Activated CD8-positive, alpha-beta memory T cell treated with anti-CD3 and anti-CD28 coated beads, Interleukin-2, amount 10 ng/mL, durations not matched to agents 7 days and 5 days (primary cell): ENCODE measurements at regions not wholly inside any gene's neighbourhood (a gene's known extent, or its start where the extent isn't known, plus 50 kb on each side); places are given as distances from the start of the nearest gene placed in this dataset.

Experiments used
- ATAC-seq: fragments of 150-1000 bp; cut with Tn5 transposase; one replicate; pipeline ENCODE4 v1.10.0; 2021; ENCODE audit warnings: moderate library complexity
- CTCF ChIA-PET: fragments of 350-600 bp; sonication (Branson Sonifier 250); formaldehyde crosslinking; loops from one replicate; lab custom pipeline; 2021; ENCODE audit warnings: antibody characterized with exemption; lab: Charles Lee
- DNase-seq: peaks from one replicate; pipeline ENCODE4 v3.0.0-alpha.2; 2020
- H3K27ac Mint-ChIP-seq: one replicate; pipeline ENCODE4 v1.8.0; 2021; ENCODE audit warnings: mild to moderate bottlenecking, mixed read lengths
- H3K27me3 Mint-ChIP-seq: one replicate; pipeline ENCODE4 v1.8.0; 2021; ENCODE audit warnings: mixed read lengths
- H3K36me3 Mint-ChIP-seq: one replicate; pipeline ENCODE4 v1.8.0; 2021; ENCODE audit warnings: mild to moderate bottlenecking, mixed read lengths
- H3K4me1 Mint-ChIP-seq: one replicate; pipeline ENCODE4 v1.8.0; 2021; ENCODE audit warnings: mixed read lengths
- H3K4me3 Mint-ChIP-seq: one replicate; pipeline ENCODE4 v1.8.0; 2021; ENCODE audit warnings: mild to moderate bottlenecking, moderate library complexity, mixed read lengths
- H3K9me3 Mint-ChIP-seq: one replicate; pipeline ENCODE4 v1.8.0; 2022; ENCODE audit warnings: low read depth, mixed read lengths

DNA sequence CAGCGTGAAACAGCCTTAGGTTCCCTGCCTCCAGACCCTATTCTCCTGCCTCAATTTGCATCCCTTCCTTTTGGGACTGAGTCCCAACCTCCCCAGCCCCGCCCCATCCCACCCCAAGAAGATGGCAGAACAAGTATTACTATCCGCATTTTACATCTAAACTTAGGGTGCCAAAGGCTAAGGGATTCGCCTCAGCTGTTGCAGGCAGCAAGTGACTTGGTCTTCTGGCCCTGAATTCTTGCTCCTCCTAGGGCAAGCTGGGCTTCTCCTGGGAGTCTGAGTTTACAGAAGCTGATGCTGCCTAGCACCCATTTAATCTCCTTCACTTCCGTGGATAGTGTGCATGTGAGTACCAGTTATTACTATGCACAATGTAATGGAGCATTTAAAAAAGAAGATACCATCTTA is 161.3 kb upstream of the NR5A2 start:
- Mint-ChIP-seq H3K9me3 (no peaks in the 10 kb centered on the region), H3K4me3 (no peak overlapping the region), H3K36me3 (no peaks in the 10 kb centered on the region), H3K27ac (no peak overlapping the region), H3K27me3 (peaks cover 9% of the 10 kb centered on the region), H3K4me1 (no peaks in the 10 kb centered on the region)
- DNase-seq (no peak), ATAC-seq (no peak)
- CTCF ChIA-PET, result no interaction called here

DNA sequence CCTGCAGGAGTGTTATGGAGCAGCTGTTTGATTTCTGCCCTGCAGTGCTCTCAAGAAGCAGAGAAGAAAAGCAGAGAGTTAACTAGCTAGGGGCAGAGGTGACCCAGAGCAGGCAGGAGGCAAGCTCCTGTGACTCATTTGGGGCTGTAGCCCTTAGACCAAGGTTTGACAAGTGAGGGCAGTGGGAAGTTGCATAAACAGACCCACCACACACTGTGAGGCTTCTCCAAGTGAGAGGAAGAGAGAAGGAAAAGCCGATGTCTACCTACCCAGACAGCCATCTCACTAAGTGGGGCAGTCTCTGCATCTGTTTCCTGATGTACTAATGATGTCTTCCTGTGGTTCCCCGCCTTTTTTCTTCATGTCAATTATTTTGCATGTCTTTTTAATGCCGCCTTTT is 159.9 kb upstream of the NR5A2 start:
- Mint-ChIP-seq H3K9me3 (no peaks in the 10 kb centered on the region), H3K4me1 (no peaks in the 10 kb centered on the region), H3K27me3 (peaks cover 12% of the 10 kb centered on the region), H3K27ac (no peak overlapping the region), H3K4me3 (no peak overlapping the region), H3K36me3 (no peaks in the 10 kb centered on the region)
- CTCF ChIA-PET, result no interaction called here
- ATAC-seq, result no peak
- no peak for DNase-seq

DNA sequence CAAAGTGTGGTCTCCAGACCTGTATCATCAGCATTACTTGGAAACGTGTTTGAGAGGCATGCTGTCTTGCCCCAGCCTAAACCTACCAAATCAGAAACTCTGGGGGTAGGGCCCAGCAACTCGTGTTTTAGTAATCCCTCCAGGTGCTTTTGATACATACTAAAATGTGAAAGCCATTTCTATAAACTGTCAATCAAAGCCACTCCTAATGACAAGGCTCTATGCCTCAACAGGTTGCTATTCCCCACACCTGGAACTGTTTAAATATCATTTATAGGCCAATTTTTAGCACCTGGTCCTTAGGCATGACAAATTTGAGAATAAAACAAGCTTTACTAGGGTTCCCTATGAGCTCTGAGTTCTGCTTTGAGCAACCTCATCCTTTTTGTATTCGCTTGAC is 158.7 kb upstream of the NR5A2 start:
- H3K9me3 Mint-ChIP-seq, result no peaks in the 10 kb centered on the region
- no peaks in the 10 kb centered on the region for H3K4me1 Mint-ChIP-seq
- no peaks in the 10 kb centered on the region for H3K36me3 Mint-ChIP-seq
- DNase-seq (no peak), ATAC-seq (no peak)
- CTCF ChIA-PET, result no interaction called here
- no peak overlapping the region for H3K27ac Mint-ChIP-seq
- H3K4me3 Mint-ChIP-seq, result no peak overlapping the region
- H3K27me3 Mint-ChIP-seq, result peaks cover 12% of the 10 kb centered on the region

DNA sequence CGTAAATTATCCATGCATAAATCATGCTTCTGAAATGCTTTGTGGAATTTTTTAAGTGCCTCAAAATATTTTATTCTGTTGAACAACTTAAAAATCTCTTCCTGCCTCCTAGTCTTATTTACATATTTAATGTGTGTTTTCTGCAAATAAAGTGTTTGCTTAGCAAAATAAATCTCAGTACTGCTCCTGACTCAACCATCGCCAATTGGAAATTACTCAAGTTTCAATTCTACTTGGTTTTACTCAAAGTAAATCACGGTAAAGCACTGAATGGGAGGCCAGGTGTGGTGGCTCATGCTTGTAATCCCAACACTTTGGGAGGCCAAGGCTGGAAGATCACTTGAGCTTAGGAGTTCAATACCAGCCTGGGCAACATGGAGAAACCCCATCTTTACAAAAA is 152.2 kb upstream of the NR5A2 start:
- Mint-ChIP-seq H3K27ac (no peak overlapping the region), H3K36me3 (no peaks in the 10 kb centered on the region), H3K4me3 (no peak overlapping the region), H3K4me1 (no peaks in the 10 kb centered on the region), H3K9me3 (no peaks in the 10 kb centered on the region), H3K27me3 (peaks cover 10% of the 10 kb centered on the region)
- CTCF ChIA-PET, result no interaction called here
- DNase-seq (no peak), ATAC-seq (no peak)

DNA sequence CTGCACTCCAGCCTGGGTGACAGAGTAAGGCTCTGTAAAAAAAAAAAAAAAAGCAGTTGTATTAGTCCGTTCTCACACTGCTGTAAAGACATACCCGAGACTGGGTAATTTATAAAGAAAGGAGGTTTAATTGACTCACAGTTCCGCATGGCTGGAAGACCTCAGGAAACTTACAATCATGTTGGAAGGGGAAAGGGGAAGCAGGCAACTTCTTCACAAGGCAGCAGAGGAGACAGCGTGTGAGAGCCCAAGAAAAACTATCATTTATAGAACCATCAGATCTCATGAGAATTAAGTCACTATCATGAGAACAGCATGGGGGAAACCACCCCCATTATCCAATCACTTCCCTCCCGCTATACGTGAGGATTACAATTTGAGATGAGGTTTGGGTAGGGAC is 151.7 kb upstream of the NR5A2 start:
- H3K4me3 Mint-ChIP-seq, result no peak overlapping the region
- H3K27me3 Mint-ChIP-seq, result peaks cover 10% of the 10 kb centered on the region
- ATAC-seq (no peak), DNase-seq (no peak)
- H3K27ac Mint-ChIP-seq, result no peak overlapping the region
- no peaks in the 10 kb centered on the region for H3K4me1 Mint-ChIP-seq
- CTCF ChIA-PET, result no interaction called here
- H3K36me3 Mint-ChIP-seq, result no peaks in the 10 kb centered on the region
- no peaks in the 10 kb centered on the region for H3K9me3 Mint-ChIP-seq

DNA sequence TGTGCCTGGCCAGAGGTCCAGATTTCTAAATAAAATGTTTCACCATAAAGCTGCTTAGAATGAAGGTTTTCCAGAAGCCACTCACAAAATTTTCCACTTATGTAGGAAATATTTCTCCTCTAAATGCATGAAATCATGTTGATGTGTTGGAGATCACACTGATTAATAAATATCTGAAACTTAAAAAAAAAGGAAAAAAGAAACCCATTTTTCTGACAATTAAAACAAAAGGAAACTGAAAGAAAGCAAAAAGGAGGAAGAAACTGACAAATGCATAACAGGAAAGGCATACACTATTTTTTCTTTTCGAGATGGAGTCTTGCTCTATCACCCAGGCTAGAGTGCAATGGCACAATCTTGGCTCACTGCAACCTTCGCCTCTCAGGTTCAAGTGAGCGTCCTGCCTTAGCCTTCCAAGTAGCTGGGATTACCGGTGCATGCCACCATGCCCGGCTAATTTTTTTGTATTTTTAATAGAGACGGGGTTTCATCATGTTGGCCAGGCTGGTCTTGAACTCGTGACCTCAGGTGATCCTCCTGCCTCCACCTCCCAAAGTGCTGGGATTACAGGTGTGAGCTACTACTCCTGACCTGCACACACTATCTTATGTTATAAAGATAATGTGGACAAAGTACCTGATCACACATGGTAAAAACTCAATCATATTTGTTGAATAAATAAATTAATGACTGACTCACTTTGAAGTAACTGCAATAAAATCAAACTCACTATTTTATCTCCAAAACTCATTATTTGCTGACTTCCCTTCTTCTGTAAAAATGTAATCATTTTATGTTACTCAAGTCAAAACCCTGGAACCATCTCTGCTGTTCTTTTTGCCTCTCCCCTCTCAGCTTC is 149.8 kb upstream of the NR5A2 start:
- Mint-ChIP-seq H3K27ac (no peak overlapping the region), H3K9me3 (no peaks in the 10 kb centered on the region), H3K27me3 (peaks cover 7% of the 10 kb centered on the region), H3K4me3 (no peak overlapping the region), H3K4me1 (no peaks in the 10 kb centered on the region), H3K36me3 (no peaks in the 10 kb centered on the region)
- DNase-seq, result no peak
- no peak for ATAC-seq
- CTCF ChIA-PET, result interaction anchor here (1.2 kb wide), 1 partner anchor 12 kb away, joined by 3 read pairs; no protein-coding TSS in a partner anchor

DNA sequence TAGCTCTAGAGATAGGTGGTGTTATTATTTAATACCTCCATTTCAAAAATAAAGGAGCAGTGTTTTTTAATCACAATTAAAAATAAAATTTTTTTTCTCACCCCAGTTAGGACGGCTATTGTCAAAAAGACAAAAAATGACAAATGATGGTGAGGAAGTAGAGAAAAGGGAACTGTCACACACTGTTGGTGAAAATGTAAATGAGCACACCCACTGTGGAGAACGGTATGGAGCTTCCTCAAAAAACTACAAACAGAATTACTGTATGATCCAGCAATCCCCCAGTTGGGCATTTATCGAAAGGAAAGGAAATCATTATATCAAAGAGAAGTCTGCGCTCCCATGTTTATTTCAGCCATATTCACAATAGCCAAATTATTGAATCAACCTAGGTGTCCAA is 148.7 kb upstream of the NR5A2 start:
- CTCF ChIA-PET, result no interaction called here
- Mint-ChIP-seq H3K36me3 (no peaks in the 10 kb centered on the region), H3K27me3 (peaks cover 9% of the 10 kb centered on the region), H3K4me1 (no peaks in the 10 kb centered on the region), H3K4me3 (no peak overlapping the region), H3K9me3 (no peaks in the 10 kb centered on the region), H3K27ac (no peak overlapping the region)
- no peak for ATAC-seq
- no peak for DNase-seq

DNA sequence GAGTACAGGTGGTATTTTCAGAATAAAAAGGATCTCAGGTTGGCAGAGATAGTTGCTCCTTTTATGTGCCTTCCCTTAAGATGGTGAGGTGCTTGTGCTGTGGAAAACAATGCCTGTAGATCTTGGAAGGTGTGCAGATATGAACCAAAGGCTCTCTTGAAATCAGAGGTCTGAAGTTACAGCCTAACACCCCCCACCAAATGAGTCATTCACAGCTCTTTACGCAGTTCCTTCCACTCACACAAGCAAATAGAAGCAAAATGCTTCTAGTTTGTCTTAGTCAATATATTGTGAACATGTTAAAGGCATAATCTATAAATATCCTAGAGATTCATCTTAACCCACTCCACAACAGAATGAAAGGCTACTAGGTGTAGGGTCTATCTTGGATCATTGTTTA is 128.9 kb upstream of the NR5A2 start:
- no peaks in the 10 kb centered on the region for H3K36me3 Mint-ChIP-seq

DNA sequence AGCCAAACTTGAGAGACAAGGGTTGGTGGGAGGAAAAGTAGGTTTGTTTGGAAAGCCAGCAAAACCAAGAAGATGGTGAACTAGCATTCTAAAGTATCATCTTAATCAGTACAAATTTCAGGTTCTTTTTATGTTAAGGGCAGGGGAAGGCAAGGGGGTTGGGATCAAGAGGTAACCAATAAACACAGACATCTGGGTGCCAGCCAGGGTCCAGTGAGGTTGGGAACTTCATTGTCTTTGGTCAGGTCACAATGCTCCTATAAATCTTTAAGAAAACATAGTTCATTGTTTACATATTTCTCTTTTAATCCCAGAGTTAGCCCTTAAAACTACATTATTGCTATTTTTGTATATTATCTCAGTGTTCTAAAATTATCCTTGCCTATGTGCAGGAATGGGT is 126.2 kb upstream of the NR5A2 start:
- Mint-ChIP-seq H3K36me3 (no peaks in the 10 kb centered on the region), H3K27ac (no peak overlapping the region), H3K4me1 (no peaks in the 10 kb centered on the region), H3K27me3 (peaks cover 3% of the 10 kb centered on the region), H3K9me3 (no peaks in the 10 kb centered on the region), H3K4me3 (no peak overlapping the region)
- CTCF ChIA-PET, result no interaction called here
- ATAC-seq (no peak), DNase-seq (no peak)

More for the DNA sequence above, 128.9 kb upstream of the NR5A2 start:
- CTCF ChIA-PET, result no interaction called here
- no peaks in the 10 kb centered on the region for H3K4me1 Mint-ChIP-seq
- peaks cover 3% of the 10 kb centered on the region for H3K27me3 Mint-ChIP-seq
- ATAC-seq (no peak), DNase-seq (no peak)
- no peaks in the 10 kb centered on the region for H3K9me3 Mint-ChIP-seq
- H3K27ac Mint-ChIP-seq, result no peak overlapping the region
- H3K4me3 Mint-ChIP-seq, result no peak overlapping the region

DNA sequence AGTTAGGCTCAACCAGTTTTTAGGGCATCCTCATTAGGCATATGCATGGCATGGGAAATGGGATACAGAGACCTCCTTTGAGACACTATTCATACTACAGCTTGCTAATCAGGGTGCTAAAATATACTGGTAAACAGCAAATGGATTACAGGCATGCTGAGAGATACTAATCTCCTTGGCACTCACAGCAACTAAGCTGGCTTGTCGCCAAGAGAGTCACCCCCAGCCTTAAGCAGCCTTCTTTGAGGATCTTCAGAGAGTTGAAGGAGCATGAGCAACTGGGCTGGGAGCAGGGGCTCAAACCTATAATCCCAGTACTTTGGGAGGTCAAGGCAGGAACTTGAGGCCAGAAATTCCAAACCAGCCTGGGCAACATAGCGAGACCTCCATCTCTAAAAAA is 120.1 kb upstream of the NR5A2 start:
- no peaks in the 10 kb centered on the region for H3K9me3 Mint-ChIP-seq
- ATAC-seq, result no peak
- H3K36me3 Mint-ChIP-seq, result no peaks in the 10 kb centered on the region
- DNase-seq, result no peak
- H3K4me1 Mint-ChIP-seq, result no peaks in the 10 kb centered on the region
- peaks cover 2% of the 10 kb centered on the region for H3K27me3 Mint-ChIP-seq
- H3K4me3 Mint-ChIP-seq, result no peak overlapping the region
- H3K27ac Mint-ChIP-seq, result no peak overlapping the region
- CTCF ChIA-PET, result no interaction called here

DNA sequence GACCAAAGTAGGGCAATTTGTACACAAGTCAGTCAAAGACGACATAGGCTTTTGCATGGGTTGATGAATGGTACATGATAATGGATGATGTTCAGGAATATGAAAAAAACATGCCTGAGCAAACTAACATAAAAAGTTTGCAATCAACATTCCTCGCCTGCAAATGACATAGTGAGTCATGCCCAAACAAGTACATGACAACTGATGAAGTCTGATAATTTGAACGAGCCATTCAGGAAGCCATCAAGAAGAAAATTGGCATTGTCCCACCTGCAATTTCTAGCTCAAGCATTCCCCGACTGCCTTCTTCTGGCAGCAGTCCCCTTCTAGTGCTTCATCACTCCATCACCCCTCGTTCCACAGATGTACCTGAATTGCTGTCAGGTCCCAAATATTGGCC is 118.4 kb upstream of the NR5A2 start:
- Mint-ChIP-seq H3K27ac (no peak overlapping the region), H3K9me3 (no peaks in the 10 kb centered on the region), H3K27me3 (peaks cover 9% of the 10 kb centered on the region), H3K4me1 (no peaks in the 10 kb centered on the region), H3K36me3 (no peaks in the 10 kb centered on the region), H3K4me3 (no peak overlapping the region)
- no peak for DNase-seq
- CTCF ChIA-PET, result no interaction called here
- no peak for ATAC-seq

DNA sequence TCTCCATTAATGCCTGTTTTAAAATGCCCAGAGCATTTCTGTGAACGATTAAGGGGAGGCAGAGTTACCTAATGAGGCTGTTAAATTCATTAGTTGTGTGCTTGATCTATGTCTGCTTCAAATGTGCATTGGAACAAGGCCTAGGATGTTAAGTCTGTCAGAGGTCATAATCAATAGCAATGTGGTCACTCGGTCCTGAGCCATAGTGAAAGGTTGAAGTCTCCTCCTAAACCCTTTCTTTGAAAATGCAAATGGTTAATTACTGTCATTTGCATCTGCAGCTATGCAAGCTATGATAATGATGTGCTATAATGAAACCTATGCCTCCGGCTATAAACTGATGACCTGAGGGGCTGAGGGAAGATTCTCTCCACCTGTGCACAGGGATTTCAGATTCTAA is 114.2 kb upstream of the NR5A2 start:
- H3K4me3 Mint-ChIP-seq, result no peak overlapping the region
- H3K27ac Mint-ChIP-seq, result no peak overlapping the region
- no peaks in the 10 kb centered on the region for H3K9me3 Mint-ChIP-seq
- no peaks in the 10 kb centered on the region for H3K36me3 Mint-ChIP-seq
- no peak for ATAC-seq
- CTCF ChIA-PET, result no interaction called here
- peaks cover 31% of the 10 kb centered on the region for H3K27me3 Mint-ChIP-seq
- DNase-seq, result no peak
- no peaks in the 10 kb centered on the region for H3K4me1 Mint-ChIP-seq

DNA sequence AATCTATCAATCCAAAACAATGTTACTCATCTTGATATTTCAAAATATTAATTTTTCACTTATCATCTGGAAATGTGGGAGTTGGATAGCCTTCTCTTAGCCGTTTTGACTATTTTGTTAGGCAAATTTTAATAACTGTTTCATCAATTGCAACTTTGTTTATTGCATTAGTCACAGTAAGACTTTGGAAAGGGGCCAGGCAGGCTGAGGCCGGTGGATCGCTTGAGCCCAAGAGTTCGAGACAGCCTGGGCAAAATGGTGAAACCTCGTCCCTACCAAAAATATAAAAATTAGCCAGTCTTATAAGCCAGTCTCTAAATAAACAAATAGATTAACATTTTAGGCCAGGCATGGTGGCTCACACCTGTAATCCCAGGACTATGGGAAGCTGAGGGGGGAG is 113.0 kb upstream of the NR5A2 start:
- Mint-ChIP-seq H3K9me3 (no peaks in the 10 kb centered on the region), H3K36me3 (no peaks in the 10 kb centered on the region), H3K4me1 (no peaks in the 10 kb centered on the region), H3K4me3 (no peak overlapping the region), H3K27me3 (peaks cover 35% of the 10 kb centered on the region), H3K27ac (no peak overlapping the region)
- no peak for ATAC-seq
- CTCF ChIA-PET, result no interaction called here
- DNase-seq, result no peak

DNA sequence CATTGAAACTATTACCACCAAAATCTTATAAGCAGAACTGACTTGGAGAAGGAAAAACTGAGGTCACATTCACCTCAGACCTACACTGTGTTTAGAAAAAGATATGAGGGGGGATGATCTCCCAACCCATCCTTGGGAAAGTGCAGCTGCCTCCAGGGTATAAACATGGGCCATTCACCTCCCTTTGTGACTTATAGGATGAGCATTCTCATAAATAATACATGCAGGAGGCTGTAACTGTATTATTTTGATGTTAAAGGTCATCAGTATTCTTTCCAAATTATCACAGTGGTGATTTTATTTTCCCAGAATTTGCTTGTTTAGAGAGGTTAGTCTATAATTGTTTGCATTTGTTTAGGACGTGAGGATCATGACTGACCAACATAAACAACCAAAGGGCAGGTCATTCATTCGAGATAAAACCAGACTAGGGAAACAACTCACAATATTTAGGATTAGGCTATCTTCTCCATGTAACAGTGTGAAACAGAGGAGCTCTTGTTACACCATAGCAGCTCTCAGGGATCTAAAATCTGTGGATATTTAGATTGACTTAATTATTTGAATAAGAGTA is 109.2 kb upstream of the NR5A2 start:
- Mint-ChIP-seq H3K4me3 (no peak overlapping the region), H3K9me3 (no peaks in the 10 kb centered on the region), H3K4me1 (no peaks in the 10 kb centered on the region), H3K27me3 (peaks cover 50% of the 10 kb centered on the region), H3K36me3 (no peaks in the 10 kb centered on the region), H3K27ac (no peak overlapping the region)
- CTCF ChIA-PET, result no interaction called here
- DNase-seq (no peak), ATAC-seq (no peak)
